ENCODE measurements at regions not wholly inside any gene's neighbourhood (a gene's known extent, or its start where the extent isn't known, plus 50 kb on each side); places are given as distances from the start of the nearest gene placed in this dataset.

DNA sequence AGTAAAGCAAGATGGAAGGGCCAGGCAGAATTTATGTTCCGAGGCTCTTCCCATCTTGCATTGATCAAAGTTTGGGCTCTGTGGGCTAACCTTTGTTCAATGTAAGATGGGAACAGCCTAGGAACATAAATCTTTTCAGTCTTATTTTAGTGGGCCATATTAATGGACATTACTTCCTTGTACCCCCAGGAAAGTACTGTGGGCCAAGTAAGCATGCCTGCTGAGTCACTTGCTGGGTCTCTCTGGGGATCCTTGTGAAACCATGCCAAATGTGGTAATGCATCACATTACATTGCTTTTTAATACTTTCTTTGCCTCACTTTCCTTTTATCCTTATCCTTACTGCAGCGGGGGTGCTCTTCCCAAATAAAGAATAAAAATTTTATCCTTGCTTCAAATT is 349.5 kb upstream of the POU1F1 start:
- DNase-seq (ENCODE audit: low read depth), result peak; percentile 2
- H3K4me3 ChIP-seq (replicated peaks; ENCODE audit: low read depth, low read length), result no peak overlapping the region
- TF ChIP-seq, protein P1, sequence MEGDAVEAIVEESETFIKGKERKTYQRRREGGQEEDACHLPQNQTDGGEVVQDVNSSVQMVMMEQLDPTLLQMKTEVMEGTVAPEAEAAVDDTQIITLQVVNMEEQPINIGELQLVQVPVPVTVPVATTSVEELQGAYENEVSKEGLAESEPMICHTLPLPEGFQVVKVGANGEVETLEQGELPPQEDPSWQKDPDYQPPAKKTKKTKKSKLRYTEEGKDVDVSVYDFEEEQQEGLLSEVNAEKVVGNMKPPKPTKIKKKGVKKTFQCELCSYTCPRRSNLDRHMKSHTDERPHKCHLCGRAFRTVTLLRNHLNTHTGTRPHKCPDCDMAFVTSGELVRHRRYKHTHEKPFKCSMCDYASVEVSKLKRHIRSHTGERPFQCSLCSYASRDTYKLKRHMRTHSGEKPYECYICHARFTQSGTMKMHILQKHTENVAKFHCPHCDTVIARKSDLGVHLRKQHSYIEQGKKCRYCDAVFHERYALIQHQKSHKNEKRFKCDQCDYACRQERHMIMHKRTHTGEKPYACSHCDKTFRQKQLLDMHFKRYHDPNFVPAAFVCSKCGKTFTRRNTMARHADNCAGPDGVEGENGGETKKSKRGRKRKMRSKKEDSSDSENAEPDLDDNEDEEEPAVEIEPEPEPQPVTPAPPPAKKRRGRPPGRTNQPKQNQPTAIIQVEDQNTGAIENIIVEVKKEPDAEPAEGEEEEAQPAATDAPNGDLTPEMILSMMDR (IDR thresholded peaks at IDR 0.05; ENCODE audit: low read length, missing control alignments), result no peak

DNA sequence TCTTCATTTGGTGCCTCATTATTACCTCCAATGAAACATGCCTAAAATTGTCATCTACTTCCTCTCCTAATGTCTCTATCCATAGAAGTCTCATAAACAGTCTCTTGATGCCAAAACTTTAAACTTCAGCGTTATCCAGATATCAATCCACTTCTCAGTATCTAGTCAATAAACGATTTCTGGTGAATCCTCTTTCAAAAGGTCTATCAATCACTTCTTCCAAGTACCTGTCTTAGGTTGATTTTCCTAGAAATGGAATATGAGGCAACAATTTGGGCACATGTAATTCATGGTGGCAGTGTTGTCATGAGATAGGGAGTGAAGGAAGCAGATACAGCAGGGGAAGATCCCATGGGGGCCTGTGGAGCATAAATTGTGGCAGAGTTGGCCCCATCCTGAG is 348.5 kb upstream of the POU1F1 start:
- no peak overlapping the region for H3K4me3 ChIP-seq (replicated peaks; ENCODE audit: low read depth, low read length)
- TF ChIP-seq, protein P1 (IDR thresholded peaks at IDR 0.05; ENCODE audit: low read length, missing control alignments), result no peak
- no peak for DNase-seq (ENCODE audit: low read depth)

DNA sequence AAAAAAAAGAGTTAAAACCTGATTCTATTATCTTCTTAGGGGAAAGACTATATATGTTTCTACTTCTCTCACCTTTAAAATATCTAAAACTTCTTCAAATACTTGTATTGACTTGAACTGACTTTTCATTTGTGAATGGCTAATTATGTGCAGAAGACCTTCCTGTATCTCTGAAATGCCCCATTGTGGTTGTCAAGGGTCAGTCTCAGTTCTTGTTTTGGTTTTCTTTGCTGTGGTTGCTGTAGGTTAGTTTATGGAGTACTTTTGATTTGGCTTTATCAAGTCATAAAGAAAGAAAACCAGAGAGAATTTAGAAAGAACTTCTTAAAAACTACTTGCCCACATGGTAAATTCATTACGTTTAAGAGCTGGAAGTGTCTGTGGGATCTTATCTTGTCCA is 345.3 kb upstream of the POU1F1 start:
- no peak for DNase-seq (ENCODE audit: low read depth)
- no peak overlapping the region for H3K4me3 ChIP-seq (replicated peaks; ENCODE audit: low read depth, low read length)
- TF ChIP-seq, protein P1 (IDR thresholded peaks at IDR 0.05; ENCODE audit: low read length, missing control alignments), result no peak

DNA sequence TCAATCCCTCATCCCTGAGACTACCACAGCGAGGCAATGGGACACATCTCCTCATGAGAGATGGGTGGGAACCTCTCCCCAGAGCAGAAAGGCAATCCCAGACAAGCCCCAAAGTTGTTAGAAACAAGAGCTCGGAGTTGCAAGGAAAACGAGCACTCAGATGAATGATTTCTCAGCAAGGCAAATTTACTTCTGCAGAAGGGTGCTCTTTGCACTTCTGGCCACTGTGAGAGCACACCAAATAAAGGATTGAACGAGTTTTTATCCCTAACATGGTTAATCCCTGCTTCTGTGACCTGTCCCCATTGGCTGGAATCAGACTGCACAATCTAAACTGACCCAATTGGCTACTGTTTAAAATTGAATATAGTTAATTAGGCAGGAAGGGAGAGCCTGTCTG is 339.1 kb upstream of the POU1F1 start:
- no peak for DNase-seq (ENCODE audit: low read depth)
- H3K4me3 ChIP-seq (replicated peaks; ENCODE audit: low read depth, low read length), result no peak overlapping the region
- TF ChIP-seq, protein P1 (IDR thresholded peaks at IDR 0.05; ENCODE audit: low read length, missing control alignments), result no peak

DNA sequence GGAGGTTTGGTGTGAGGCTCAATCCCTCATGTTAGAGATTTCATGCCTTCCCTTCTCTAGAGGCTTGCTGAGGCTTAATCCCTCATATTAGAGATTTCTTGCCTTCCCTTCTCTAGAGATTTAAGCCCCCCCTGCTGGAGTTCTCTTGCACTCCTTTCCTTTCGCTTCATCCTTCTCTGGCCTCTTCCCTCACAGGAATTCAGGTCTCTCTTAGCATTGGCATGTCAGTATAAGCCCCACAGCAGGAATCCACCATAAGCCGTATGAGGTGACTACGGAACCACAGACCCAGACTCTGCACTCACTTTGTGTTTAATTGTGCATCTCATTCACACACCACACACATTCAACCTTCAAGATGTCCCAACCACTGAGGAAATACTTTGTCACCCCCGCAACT is 338.6 kb upstream of the POU1F1 start:
- TF ChIP-seq, protein P1 (IDR thresholded peaks at IDR 0.05; ENCODE audit: low read length, missing control alignments), result no peak
- H3K4me3 ChIP-seq (replicated peaks; ENCODE audit: low read depth, low read length), result no peak overlapping the region
- no peak for DNase-seq (ENCODE audit: low read depth)

DNA sequence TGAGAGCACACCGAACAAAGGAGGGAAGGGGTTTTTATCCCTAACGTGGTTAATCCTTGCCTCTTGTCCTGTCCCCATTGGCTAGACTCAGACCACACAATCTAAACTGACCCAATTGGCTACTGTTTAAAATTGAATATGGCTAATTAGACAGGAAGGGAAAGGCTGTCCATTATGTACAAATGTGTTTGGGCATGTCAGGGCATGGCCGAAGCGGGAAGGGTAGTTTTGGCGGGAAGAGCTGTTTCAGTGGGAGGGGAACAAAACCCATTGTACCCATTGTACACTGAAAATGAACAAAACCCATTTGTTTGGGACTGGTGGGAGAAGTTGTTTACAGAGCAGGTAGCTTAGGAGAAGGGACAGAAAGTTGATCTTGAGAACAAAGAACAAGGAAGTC is 330.9 kb upstream of the POU1F1 start:
- no peak overlapping the region for H3K4me3 ChIP-seq (replicated peaks; ENCODE audit: low read depth, low read length)
- no peak for DNase-seq (ENCODE audit: low read depth)
- TF ChIP-seq, protein P1 (IDR thresholded peaks at IDR 0.05; ENCODE audit: low read length, missing control alignments), result no peak

DNA sequence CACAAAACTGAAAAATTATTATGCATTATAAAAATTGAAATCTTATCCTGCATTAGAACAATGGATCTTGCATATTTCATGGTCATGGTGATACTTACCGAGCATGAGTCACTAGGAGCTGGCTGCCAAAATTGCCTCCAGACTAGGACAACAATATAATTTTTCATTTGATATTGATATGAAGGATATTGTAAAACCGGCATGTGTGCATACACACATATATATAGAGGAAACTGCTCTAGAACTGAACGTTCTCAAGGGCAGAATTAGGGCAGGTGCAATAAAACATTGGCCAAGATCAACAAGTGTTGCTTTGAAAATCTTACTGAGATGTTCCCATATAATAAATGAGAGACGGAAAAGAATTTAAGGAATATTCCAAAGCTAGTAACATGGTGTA is 319.4 kb upstream of the POU1F1 start:
- no peak overlapping the region for H3K4me3 ChIP-seq (replicated peaks; ENCODE audit: low read depth, low read length)
- TF ChIP-seq, protein P1 (IDR thresholded peaks at IDR 0.05; ENCODE audit: low read length, missing control alignments), result no peak
- DNase-seq (ENCODE audit: low read depth), result no peak
